ENCODE measurements at regions not wholly inside any gene's neighbourhood (a gene's known extent, or its start where the extent isn't known, plus 50 kb on each side); places are given as distances from the start of the nearest gene placed in this dataset.
"Not testable (repeated sequence)": the region's sequence is repeated elsewhere in the genome, so short reads cannot be mapped to it uniquely, and the experiment has no call there.

- DNase-seq (ENCODE audit: low spot score) = no peak
Observed at GRCh38 chr6:84581494-84582259, 182.7 kb downstream of the TBX18 start.

GRCh38 chr6:84579404-84579803 lies 185.0 kb downstream of the TBX18 start:
- DNase-seq (ENCODE audit: low spot score) = no peak

- no peak for DNase-seq (ENCODE audit: low spot score)
Observed at GRCh38 chr6:84576029-84576428, 188.4 kb downstream of the TBX18 start.

GRCh38 chr6:84575264-84575663 lies 189.1 kb downstream of the TBX18 start:
- DNase-seq (ENCODE audit: low spot score) = no peak

GRCh38 chr6:84569882-84570281 lies 194.5 kb downstream of the TBX18 start:
- no peak for DNase-seq (ENCODE audit: low spot score)

GRCh38 chr6:84568971-84569370 lies 195.4 kb downstream of the TBX18 start:
- no peak for DNase-seq (ENCODE audit: low spot score)

GRCh38 chr6:84565718-84566117 lies 198.7 kb downstream of the TBX18 start:
- DNase-seq (ENCODE audit: low spot score) = not testable (repeated sequence)

- DNase-seq (ENCODE audit: low spot score) = no peak
Observed at GRCh38 chr6:84560436-84561390, 203.7 kb downstream of the TBX18 start.

GRCh38 chr6:84556541-84557335 lies 207.7 kb downstream of the TBX18 start:
- no peak for DNase-seq (ENCODE audit: low spot score)

- no peak for DNase-seq (ENCODE audit: low spot score)
Observed at GRCh38 chr6:84554706-84555105, 209.7 kb downstream of the TBX18 start.

GRCh38 chr6:84554074-84554473 lies 210.3 kb downstream of the TBX18 start:
- DNase-seq (ENCODE audit: low spot score) = no peak

- DNase-seq (ENCODE audit: low spot score) = no peak
Observed at GRCh38 chr6:84553527-84553926, 210.9 kb downstream of the TBX18 start.

GRCh38 chr6:84551797-84552196 lies 212.6 kb downstream of the TBX18 start:
- no peak for DNase-seq (ENCODE audit: low spot score)

- no peak for DNase-seq (ENCODE audit: low spot score)
Observed at GRCh38 chr6:84549917-84550316, 214.5 kb downstream of the TBX18 start.

- DNase-seq (ENCODE audit: low spot score) = no peak
Observed at GRCh38 chr6:84547341-84547801, 217.0 kb downstream of the TBX18 start.

- DNase-seq (ENCODE audit: low spot score) = no peak
Observed at GRCh38 chr6:84546427-84546914, 217.9 kb downstream of the TBX18 start.

- no peak for DNase-seq (ENCODE audit: low spot score)
Observed at GRCh38 chr6:84539122-84539856, 225.1 kb downstream of the TBX18 start.

- DNase-seq (ENCODE audit: low spot score) = no peak
Observed at GRCh38 chr6:84536885-84537638, 227.3 kb downstream of the TBX18 start.

- no peak for DNase-seq (ENCODE audit: low spot score)
Observed at GRCh38 chr6:84528201-84528600, 236.2 kb downstream of the TBX18 start.

- no peak for DNase-seq (ENCODE audit: low spot score)
Observed at GRCh38 chr6:84526631-84527030, 237.8 kb downstream of the TBX18 start.

GRCh38 chr6:84525907-84526306 lies 238.5 kb downstream of the TBX18 start:
- no peak for DNase-seq (ENCODE audit: low spot score)
